H9 (cell line): ENCODE measurements at regions not wholly inside any gene's neighbourhood (a gene's known extent, or its start where the extent isn't known, plus 50 kb on each side); places are given as distances from the start of the nearest gene placed in this dataset.

Experiments used
- DNase-seq: peaks from one replicate; pipeline ENCODE4 v3.0.0-alpha.2; 2017
- H2AFZ ChIP-seq: one replicate; pipeline ENCODE4 v1.6.1; 2013; ENCODE audit warnings: mild to moderate bottlenecking, low read length, control low read depth, moderate library complexity
- H2AK5ac ChIP-seq: 2 replicates; pipeline ENCODE4 v1.6.1; 2013; ENCODE audit warnings: low read length, control low read depth, mixed read lengths; ENCODE audit not compliant: insufficient read length
- H2BK120ac ChIP-seq: one replicate; pipeline ENCODE4 v1.6.1; 2013; ENCODE audit warnings: low read depth, mild to moderate bottlenecking, low read length, control low read depth, inconsistent platforms; ENCODE audit not compliant: poor library complexity, severe bottlenecking
- H2BK12ac ChIP-seq: 2 replicates; pipeline ENCODE4 v1.6.1; 2013; ENCODE audit warnings: low read length, control low read depth, mixed read lengths, low read depth; ENCODE audit not compliant: insufficient read length
- H2BK15ac ChIP-seq: 2 replicates; pipeline ENCODE4 v1.6.1; 2013; ENCODE audit warnings: low read depth, low read length, control low read depth
- H2BK20ac ChIP-seq: one replicate; pipeline ENCODE4 v1.6.1; 2013; ENCODE audit warnings: low read depth, mild to moderate bottlenecking, low read length, control low read depth, inconsistent platforms; ENCODE audit not compliant: poor library complexity, severe bottlenecking
- H2BK5ac ChIP-seq: 2 replicates; pipeline ENCODE4 v1.6.1; 2013; ENCODE audit warnings: low read length, control low read depth, mixed read lengths; ENCODE audit not compliant: insufficient read length
- H3K14ac ChIP-seq: 2 replicates; pipeline ENCODE4 v1.6.1; 2013; ENCODE audit warnings: low read length, control low read depth; ENCODE audit not compliant: insufficient read depth
- H3K18ac ChIP-seq: 2 replicates; pipeline ENCODE4 v1.6.1; 2013; ENCODE audit warnings: low read depth, mild to moderate bottlenecking, mixed read lengths, low read length, control low read depth; ENCODE audit not compliant: insufficient read length
- H3K23ac ChIP-seq: 2 replicates; pipeline ENCODE4 v1.6.1; 2013; ENCODE audit warnings: low read length, control low read depth, mixed read lengths, low read depth; ENCODE audit not compliant: insufficient read length
- H3K23me2 ChIP-seq: 2 replicates; pipeline ENCODE4 v1.6.1; 2013; ENCODE audit warnings: low read depth, mild to moderate bottlenecking, mixed read lengths, low read length, control low read depth; ENCODE audit not compliant: insufficient read length, poor library complexity, severe bottlenecking
- H3K27ac ChIP-seq: 2 replicates; pipeline ENCODE4 v1.5.1; 2013; ENCODE audit warnings: low read length, control low read depth, mixed read lengths, low read depth; ENCODE audit not compliant: insufficient read length
- H3K27me3 ChIP-seq: 2 replicates; pipeline ENCODE4 v1.6.1; 2013; ENCODE audit warnings: low read length, control low read depth, inconsistent platforms; ENCODE audit not compliant: insufficient read depth
- H3K4ac ChIP-seq: 2 replicates; pipeline ENCODE4 v1.6.1; 2013; ENCODE audit warnings: low read depth, mild to moderate bottlenecking, control low read depth, inconsistent platforms, low read length, moderate library complexity
- H3K4me1 ChIP-seq: 2 replicates; pipeline ENCODE4 v1.6.1; 2013; ENCODE audit warnings: low read length, control low read depth, inconsistent platforms; ENCODE audit not compliant: insufficient read depth
- H3K4me2 ChIP-seq: 2 replicates; pipeline ENCODE4 v1.6.1; 2013; ENCODE audit warnings: low read length, control low read depth, mixed read lengths; ENCODE audit not compliant: insufficient read length, insufficient read depth
- H3K56ac ChIP-seq: 2 replicates; pipeline ENCODE4 v1.6.1; 2013; ENCODE audit warnings: low read depth, mild to moderate bottlenecking, mixed read lengths, low read length, control low read depth; ENCODE audit not compliant: insufficient read length
- H3K79me1 ChIP-seq: 2 replicates; pipeline ENCODE4 v1.6.1; 2013; ENCODE audit warnings: low read depth, mild to moderate bottlenecking, moderate library complexity, low read length, control low read depth, inconsistent platforms; ENCODE audit not compliant: insufficient read depth, poor library complexity, severe bottlenecking
- H3K79me2 ChIP-seq: 2 replicates; pipeline ENCODE4 v1.6.1; 2013; ENCODE audit warnings: low read length, control low read depth, inconsistent platforms; ENCODE audit not compliant: insufficient read depth
- H3K9ac ChIP-seq: 2 replicates; pipeline ENCODE4 v1.6.1; 2013; ENCODE audit warnings: low read length, control low read depth, mixed read lengths; ENCODE audit not compliant: insufficient read length; ENCODE audit errors: extremely low read depth
- H3K9me3 ChIP-seq: one replicate; pipeline ENCODE4 v1.6.1; 2013; ENCODE audit warnings: low read depth, low read length, inconsistent platforms; ENCODE audit not compliant: control insufficient read depth
- H3T11ph ChIP-seq: one replicate; pipeline ENCODE4 v1.6.1; 2013; ENCODE audit warnings: mild to moderate bottlenecking, low read length, control low read depth, inconsistent platforms
- H4K20me1 ChIP-seq: one replicate; pipeline ENCODE4 v1.6.1; 2013; ENCODE audit not compliant: control insufficient read depth, insufficient read length, insufficient read depth
- H4K5ac ChIP-seq: 2 replicates; pipeline ENCODE4 v1.6.1; 2013; ENCODE audit warnings: low read depth, mild to moderate bottlenecking, mixed read lengths, low read length, control low read depth; ENCODE audit not compliant: insufficient read length
- H4K8ac ChIP-seq: replicated peaks from 2 replicates; pipeline ENCODE4 v1.6.1; 2013; ENCODE audit warnings: low read length, control low read depth, mixed read lengths, low read depth; ENCODE audit not compliant: insufficient read length
- H4K91ac ChIP-seq: 2 replicates; pipeline ENCODE4 v1.6.1; 2013; ENCODE audit warnings: low read depth, mild to moderate bottlenecking, moderate library complexity, mixed read lengths, low read length, control low read depth; ENCODE audit not compliant: insufficient read length
- H3K27ac Mint-ChIP-seq, 3 experiments: 2 replicates in 2 of 3; 3 replicates in 1 of 3; pipeline ENCODE4 v1.8.0; 2020 to 2021; ENCODE audit warnings: mixed read lengths in 3 of 3, mild to moderate bottlenecking in 1 of 3, moderate library complexity in 1 of 3
- H3K27me3 Mint-ChIP-seq: 2 replicates; pipeline ENCODE4 v1.8.0; 2021; ENCODE audit warnings: low read depth, mild to moderate bottlenecking, moderate library complexity, mixed read lengths
- H3K36me3 Mint-ChIP-seq, 3 experiments: 2 replicates in 2 of 3; 3 replicates in 1 of 3; pipeline ENCODE4 v1.8.0; 2020 to 2021; ENCODE audit warnings: low read depth in 3 of 3, mixed read lengths in 3 of 3; ENCODE audit not compliant: insufficient read depth in 1 of 3
- H3K4me1 Mint-ChIP-seq, 2 experiments: 2 replicates each; pipeline ENCODE4 v1.8.0; 2020; ENCODE audit warnings: mixed read lengths in 2 of 2
- H3K4me3 Mint-ChIP-seq, 2 experiments: 2 replicates in 1 of 2; 3 replicates in 1 of 2; pipeline ENCODE4 v1.8.0; 2020 to 2021; ENCODE audit warnings: mild to moderate bottlenecking in 2 of 2, mixed read lengths in 2 of 2, moderate library complexity in 1 of 2
- H3K9me3 Mint-ChIP-seq, 2 experiments: 2 replicates in 1 of 2; 3 replicates in 1 of 2; pipeline ENCODE4 v1.8.0; 2020; ENCODE audit warnings: mild to moderate bottlenecking in 2 of 2, mixed read lengths in 2 of 2, moderate library complexity in 1 of 2
- WGBS: extraction: QIAGEN DNeasy Blood & Tissue Kit; methylation state at CpG from one replicate; pipeline ENCODE4 v1.1.7; 2013; ENCODE audit warnings: missing lambda C conversion rate, low lambda C conversion rate, mixed read lengths; ENCODE audit not compliant: insufficient read length; ENCODE audit errors: extremely low coverage; 5-methylcytosine and 5-hydroxymethylcytosine counted together
- TF ChIP-seq, protein P1 (sequence below): fragments of 200-600 bp; sonication (generic); conservative IDR thresholded peaks from 3 replicates; pipeline ENCODE4 v1.8.0; 2021; ENCODE audit warnings: antibody characterized with exemption, mild to moderate bottlenecking

DNA sequence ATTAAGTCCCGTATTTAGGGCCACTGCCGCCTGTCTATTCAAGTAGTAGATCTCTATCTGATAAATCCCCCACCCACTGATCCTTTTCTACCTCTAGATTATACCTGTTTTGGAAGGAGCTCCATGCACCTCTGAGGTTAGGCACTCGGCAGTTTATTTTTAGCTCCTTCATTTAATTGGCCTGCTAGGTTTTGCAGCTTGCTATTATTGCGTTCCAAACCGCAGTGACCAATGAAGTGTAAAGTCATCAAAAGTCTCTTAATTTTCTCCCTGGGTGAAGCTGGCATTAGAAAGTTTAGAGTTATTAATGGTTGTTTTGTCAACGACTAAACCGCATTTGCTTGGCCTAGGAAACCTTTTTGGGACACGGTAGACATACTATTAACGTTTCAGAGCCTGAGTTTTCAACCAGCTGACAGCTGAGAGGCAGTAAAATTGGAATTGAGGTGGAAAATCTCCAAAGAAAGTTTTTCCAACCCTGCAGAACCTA, 60.0 kb downstream of the RFPL4B start:
- no CpG with 5 or more reads among the region's 9 CpGs for WGBS
- Histone ChIP-seq H2BK120ac (no peak overlapping the region), H3K14ac (no peak overlapping the region), H3K4ac (no peak overlapping the region), H2BK15ac (no peak overlapping the region), H3K9me3 (no peaks in the 10 kb centered on the region), H2BK20ac (no peak overlapping the region), H2BK12ac (no peak overlapping the region), H3K23me2 (no peaks in the 10 kb centered on the region), H4K91ac (no peak overlapping the region), H2BK5ac (no peak overlapping the region), H3K9ac (no peak overlapping the region), H3K18ac (no peak overlapping the region), H3K27ac (no peak overlapping the region), H4K20me1 (no peaks in the 10 kb centered on the region), H3K79me1 (no peaks in the 10 kb centered on the region), H3K79me2 (no peaks in the 10 kb centered on the region), H3K23ac (no peak overlapping the region), H2AK5ac (no peak overlapping the region), H2AFZ (no peak overlapping the region), H3K4me1 (peaks cover 3% of the 10 kb centered on the region; the same call in 1 of the 2 replicates), H3T11ph (no peak overlapping the region), H3K27me3 (no peaks in the 10 kb centered on the region), H3K56ac (no peak overlapping the region), H4K5ac (no peak overlapping the region), H4K8ac (no peak overlapping the region), H3K4me2 (no peak overlapping the region)
- DNase-seq: no peak
- Mint-ChIP-seq H3K27ac (peak overlapping the region in 1 of 3 experiments; percentile 6; a peak in 1 of 7 replicates), H3K4me3 (no peak overlapping the region), H3K27me3 (no peaks in the 10 kb centered on the region), H3K36me3 (no peaks in the 10 kb centered on the region), H3K9me3 (no peaks in the 10 kb centered on the region), H3K4me1 (peaks cover 15 to 39% of the 10 kb centered on the region in 2 experiments)
- TF ChIP-seq, protein P1, sequence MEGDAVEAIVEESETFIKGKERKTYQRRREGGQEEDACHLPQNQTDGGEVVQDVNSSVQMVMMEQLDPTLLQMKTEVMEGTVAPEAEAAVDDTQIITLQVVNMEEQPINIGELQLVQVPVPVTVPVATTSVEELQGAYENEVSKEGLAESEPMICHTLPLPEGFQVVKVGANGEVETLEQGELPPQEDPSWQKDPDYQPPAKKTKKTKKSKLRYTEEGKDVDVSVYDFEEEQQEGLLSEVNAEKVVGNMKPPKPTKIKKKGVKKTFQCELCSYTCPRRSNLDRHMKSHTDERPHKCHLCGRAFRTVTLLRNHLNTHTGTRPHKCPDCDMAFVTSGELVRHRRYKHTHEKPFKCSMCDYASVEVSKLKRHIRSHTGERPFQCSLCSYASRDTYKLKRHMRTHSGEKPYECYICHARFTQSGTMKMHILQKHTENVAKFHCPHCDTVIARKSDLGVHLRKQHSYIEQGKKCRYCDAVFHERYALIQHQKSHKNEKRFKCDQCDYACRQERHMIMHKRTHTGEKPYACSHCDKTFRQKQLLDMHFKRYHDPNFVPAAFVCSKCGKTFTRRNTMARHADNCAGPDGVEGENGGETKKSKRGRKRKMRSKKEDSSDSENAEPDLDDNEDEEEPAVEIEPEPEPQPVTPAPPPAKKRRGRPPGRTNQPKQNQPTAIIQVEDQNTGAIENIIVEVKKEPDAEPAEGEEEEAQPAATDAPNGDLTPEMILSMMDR: no peak
